ENCODE measurements at regions not wholly inside any gene's neighbourhood (a gene's known extent, or its start where the extent isn't known, plus 50 kb on each side); places are given as distances from the start of the nearest gene placed in this dataset.

- Histone ChIP-seq H3K9ac (ENCODE audit: insufficient read length) (no peak overlapping the region), H3K36me3 (ENCODE audit: insufficient read depth, low read length) (no peaks in the 10 kb centered on the region), H3K27ac (no peak overlapping the region), H3K4me3 (no peak overlapping the region), H3K9me3 (ENCODE audit: low read depth, low read length) (no peaks in the 10 kb centered on the region)
- TF ChIP-seq EZH2 (IDR thresholded peaks at IDR 0.05) (no peak), FOXP2 (optimal IDR thresholded peaks at IDR 0.05; ENCODE audit: control extremely low read depth, extremely low read length, insufficient read depth) (no peak), POLR2AphosphoS5 (IDR thresholded peaks at IDR 0.05; ENCODE audit: borderline replicate concordance, low read depth, low read length) (no peak)
- no peak for DNase-seq (ENCODE audit: low read depth, low spot score)
Observed at GRCh38 chr2:155218945-155219344, 520.5 kb downstream of the KCNJ3 start.

DNA sequence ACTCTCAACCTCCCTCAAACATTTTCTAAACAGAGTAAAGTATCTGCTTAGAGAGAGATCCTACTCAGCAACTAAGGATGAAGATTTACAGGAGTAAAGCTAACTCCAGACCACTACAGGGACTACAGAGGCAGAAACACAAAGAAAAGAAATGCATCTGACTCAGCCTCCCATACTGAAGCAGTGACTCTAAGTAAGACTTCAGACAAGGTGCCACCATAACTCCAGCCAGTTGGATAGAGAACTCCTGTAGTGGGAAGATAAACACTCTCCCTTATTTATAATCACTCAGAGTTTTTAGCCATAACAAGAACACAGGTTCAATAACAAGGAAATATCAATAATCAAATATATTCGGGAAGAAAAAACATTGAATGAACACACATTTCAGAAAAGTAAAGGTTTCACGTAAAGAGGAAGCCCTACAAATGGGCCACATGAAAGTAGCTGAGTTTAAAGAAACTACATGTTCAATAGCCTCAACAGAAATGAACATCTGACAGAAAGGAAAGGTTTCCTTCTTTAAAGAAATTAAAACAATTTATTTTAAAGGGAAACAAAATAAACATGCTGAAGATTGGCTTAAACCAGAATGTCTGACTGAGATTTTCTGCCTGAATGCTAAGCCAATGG lies 519.9 kb downstream of the KCNJ3 start:
- H3K27ac ChIP-seq, result no peak overlapping the region
- H3K9me3 ChIP-seq (ENCODE audit: low read depth, low read length), result no peaks in the 10 kb centered on the region
- no peak overlapping the region for H3K9ac ChIP-seq (ENCODE audit: insufficient read length)
- no peaks in the 10 kb centered on the region for H3K36me3 ChIP-seq (ENCODE audit: insufficient read depth, low read length)
- no peak overlapping the region for H3K4me3 ChIP-seq
- no peak for TF ChIP-seq EZH2 (IDR thresholded peaks at IDR 0.05)
- TF ChIP-seq POLR2AphosphoS5 (IDR thresholded peaks at IDR 0.05; ENCODE audit: borderline replicate concordance, low read depth, low read length), result no peak
- no peak for TF ChIP-seq FOXP2 (optimal IDR thresholded peaks at IDR 0.05; ENCODE audit: control extremely low read depth, extremely low read length, insufficient read depth)
- no peak for DNase-seq (ENCODE audit: low read depth, low spot score)

DNA sequence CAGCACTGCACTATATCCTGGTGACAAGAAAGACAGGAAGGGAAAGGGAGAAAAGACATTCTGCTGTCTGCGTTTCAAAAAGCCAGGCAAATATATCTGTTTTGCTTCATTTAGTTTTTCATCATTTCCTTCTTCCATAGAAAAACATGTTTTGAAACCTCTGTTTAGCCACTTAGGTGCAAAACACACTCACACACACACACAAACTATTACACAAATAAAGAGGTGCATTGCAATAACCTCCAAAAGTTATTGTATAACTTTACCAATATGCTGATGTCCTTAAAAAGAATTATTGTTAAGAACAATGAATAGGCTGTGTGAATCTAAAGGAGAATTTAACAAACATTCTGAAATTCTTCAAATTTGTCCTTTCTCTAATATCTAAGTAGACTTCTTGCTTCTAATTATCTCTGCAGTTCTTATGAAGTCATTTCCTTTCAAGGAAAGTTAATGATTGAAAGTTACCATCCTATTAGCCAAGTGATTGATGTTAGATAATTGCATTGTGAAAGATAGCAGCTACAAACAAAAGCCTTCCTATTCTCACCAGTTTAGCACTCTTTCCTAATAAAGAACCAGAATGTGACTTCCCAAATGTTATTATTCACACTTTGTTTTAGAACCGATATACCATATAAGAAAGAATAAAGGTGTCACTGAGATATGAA lies 516.7 kb downstream of the KCNJ3 start:
- no peak for TF ChIP-seq EZH2 (IDR thresholded peaks at IDR 0.05)
- no peak for TF ChIP-seq FOXP2 (optimal IDR thresholded peaks at IDR 0.05; ENCODE audit: control extremely low read depth, extremely low read length, insufficient read depth)
- no peak for TF ChIP-seq POLR2AphosphoS5 (IDR thresholded peaks at IDR 0.05; ENCODE audit: borderline replicate concordance, low read depth, low read length)
- no peaks in the 10 kb centered on the region for H3K36me3 ChIP-seq (ENCODE audit: insufficient read depth, low read length)
- no peak overlapping the region for H3K27ac ChIP-seq
- no peaks in the 10 kb centered on the region for H3K9me3 ChIP-seq (ENCODE audit: low read depth, low read length)
- DNase-seq (ENCODE audit: low read depth, low spot score), result no peak
- H3K4me3 ChIP-seq, result no peak overlapping the region
- H3K9ac ChIP-seq (ENCODE audit: insufficient read length), result no peak overlapping the region

DNA sequence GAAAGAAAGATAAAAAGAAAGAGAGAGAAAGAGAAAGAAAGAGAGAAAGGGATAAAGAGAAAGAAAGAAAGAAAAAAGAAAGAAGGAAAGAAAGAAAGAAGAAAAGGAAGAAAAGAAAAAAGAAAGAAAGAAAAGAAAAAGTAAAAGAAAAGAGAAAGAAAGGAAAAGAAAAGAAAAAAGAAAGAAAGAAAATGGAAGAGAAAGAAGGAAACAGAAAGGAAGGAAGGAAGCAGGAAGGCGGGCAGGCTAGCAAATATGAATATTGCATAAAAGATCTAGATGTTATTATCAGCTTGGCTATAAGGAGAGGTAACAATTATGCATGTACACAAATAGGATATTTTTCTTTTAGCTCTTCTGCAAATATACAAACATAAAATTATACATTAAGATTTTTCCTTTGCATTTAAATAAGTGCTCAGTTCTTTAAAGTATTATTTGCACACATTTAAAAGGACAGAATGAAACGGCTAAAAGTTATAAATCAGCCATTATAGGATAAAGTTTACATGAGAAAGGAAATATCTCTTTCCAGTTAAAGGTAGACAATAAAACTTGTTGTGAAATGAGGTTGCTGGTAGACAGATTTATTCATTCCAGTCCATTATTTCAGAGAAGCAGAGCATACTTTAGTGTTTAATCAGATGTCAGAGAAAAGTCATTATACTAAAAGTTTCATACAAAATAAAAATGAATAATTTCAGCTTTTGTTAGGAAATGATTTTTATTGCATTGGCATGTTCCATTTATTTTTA lies 511.4 kb downstream of the KCNJ3 start:
- H3K4me3 ChIP-seq, result 0 out of 2 replicates have a peak overlapping the region, but pooled peaks have one; percentile 5
- H3K36me3 ChIP-seq (ENCODE audit: insufficient read depth, low read length), result no peaks in the 10 kb centered on the region
- no peak overlapping the region for H3K9ac ChIP-seq (ENCODE audit: insufficient read length)
- DNase-seq (ENCODE audit: low read depth, low spot score), result no peak
- H3K27ac ChIP-seq, result peak overlapping the region; percentile 16; the same call in 1 of the 2 replicates
- H3K9me3 ChIP-seq (ENCODE audit: low read depth, low read length), result no peaks in the 10 kb centered on the region
- TF ChIP-seq EZH2 (IDR thresholded peaks at IDR 0.05), result no peak
- no peak for TF ChIP-seq POLR2AphosphoS5 (IDR thresholded peaks at IDR 0.05; ENCODE audit: borderline replicate concordance, low read depth, low read length)
- TF ChIP-seq FOXP2 (optimal IDR thresholded peaks at IDR 0.05; ENCODE audit: control extremely low read depth, extremely low read length, insufficient read depth), result no peak

- TF ChIP-seq EZH2 (IDR thresholded peaks at IDR 0.05) (no peak), FOXP2 (optimal IDR thresholded peaks at IDR 0.05; ENCODE audit: control extremely low read depth, extremely low read length, insufficient read depth) (no peak), POLR2AphosphoS5 (IDR thresholded peaks at IDR 0.05; ENCODE audit: borderline replicate concordance, low read depth, low read length) (no peak)
- no peak for DNase-seq (ENCODE audit: low read depth, low spot score)
- H3K36me3 ChIP-seq (ENCODE audit: insufficient read depth, low read length), result no peaks in the 10 kb centered on the region
Observed at GRCh38 chr2:155203178-155203577, 504.7 kb downstream of the KCNJ3 start.

DNA sequence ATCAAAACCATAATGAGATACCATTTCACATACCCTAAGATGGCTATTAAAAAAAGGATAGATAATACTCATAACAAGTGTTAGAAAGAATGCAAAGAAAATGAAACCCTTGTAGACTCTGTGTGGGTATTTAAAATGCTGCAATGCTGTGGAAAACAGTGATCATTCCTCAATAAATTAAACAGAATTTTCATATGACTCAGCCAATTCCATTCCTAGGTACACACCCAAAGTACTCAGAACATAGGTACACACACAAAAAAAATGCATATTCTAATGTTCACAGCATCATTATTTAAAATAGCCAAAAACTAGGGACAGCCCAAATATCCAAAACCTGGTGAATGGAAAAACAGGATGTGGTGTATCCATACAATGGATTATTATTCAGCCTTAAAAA lies 502.3 kb downstream of the KCNJ3 start:
- TF ChIP-seq EZH2 (IDR thresholded peaks at IDR 0.05), result no peak
- TF ChIP-seq POLR2AphosphoS5 (IDR thresholded peaks at IDR 0.05; ENCODE audit: borderline replicate concordance, low read depth, low read length), result no peak
- TF ChIP-seq FOXP2 (optimal IDR thresholded peaks at IDR 0.05; ENCODE audit: control extremely low read depth, extremely low read length, insufficient read depth), result no peak
- no peak overlapping the region for H3K9ac ChIP-seq (ENCODE audit: insufficient read length)
- no peak overlapping the region for H3K27ac ChIP-seq
- H3K9me3 ChIP-seq (ENCODE audit: low read depth, low read length), result no peaks in the 10 kb centered on the region
- no peak for DNase-seq (ENCODE audit: low read depth, low spot score)
- H3K36me3 ChIP-seq (ENCODE audit: insufficient read depth, low read length), result no peaks in the 10 kb centered on the region
- H3K4me3 ChIP-seq, result no peak overlapping the region

More at GRCh38 chr2:155203178-155203577, 504.7 kb downstream of the KCNJ3 start:
- Histone ChIP-seq H3K4me3 (no peak overlapping the region), H3K9ac (ENCODE audit: insufficient read length) (no peak overlapping the region), H3K9me3 (ENCODE audit: low read depth, low read length) (no peaks in the 10 kb centered on the region), H3K27ac (no peak overlapping the region)

DNA sequence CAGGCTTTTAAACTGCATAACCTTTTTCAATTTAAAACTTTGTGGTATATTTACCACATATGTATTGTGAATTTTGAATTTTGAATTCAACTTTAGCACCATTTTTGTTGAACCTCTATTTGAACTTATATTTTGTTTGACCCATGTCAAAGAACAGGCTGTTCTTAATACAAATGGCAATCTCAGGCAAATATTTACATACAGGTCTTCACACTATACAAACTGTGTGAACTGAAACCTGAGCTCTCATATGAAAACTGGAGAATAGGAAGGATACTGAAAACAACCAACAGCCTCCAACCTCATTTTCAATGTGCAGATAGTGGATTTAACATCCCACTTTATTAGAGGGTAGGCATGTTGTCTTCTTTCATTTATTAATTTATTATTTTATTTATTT lies 491.8 kb downstream of the KCNJ3 start:
- DNase-seq (ENCODE audit: low read depth, low spot score), result no peak
- TF ChIP-seq EZH2 (IDR thresholded peaks at IDR 0.05) (no peak), POLR2AphosphoS5 (IDR thresholded peaks at IDR 0.05; ENCODE audit: borderline replicate concordance, low read depth, low read length) (no peak), FOXP2 (optimal IDR thresholded peaks at IDR 0.05; ENCODE audit: control extremely low read depth, extremely low read length, insufficient read depth) (no peak)
- no peak overlapping the region for H3K27ac ChIP-seq
- H3K9me3 ChIP-seq (ENCODE audit: low read depth, low read length), result no peaks in the 10 kb centered on the region
- no peaks in the 10 kb centered on the region for H3K36me3 ChIP-seq (ENCODE audit: insufficient read depth, low read length)
- no peak overlapping the region for H3K9ac ChIP-seq (ENCODE audit: insufficient read length)
- H3K4me3 ChIP-seq, result no peak overlapping the region

GRCh38 chr2:155178921-155179320 lies 480.4 kb downstream of the KCNJ3 start:
- Histone ChIP-seq H3K9me3 (ENCODE audit: low read depth, low read length) (no peaks in the 10 kb centered on the region), H3K27ac (no peak overlapping the region), H3K9ac (ENCODE audit: insufficient read length) (no peak overlapping the region), H3K36me3 (ENCODE audit: insufficient read depth, low read length) (no peaks in the 10 kb centered on the region), H3K4me3 (no peak overlapping the region)
- TF ChIP-seq EZH2 (IDR thresholded peaks at IDR 0.05), result no peak
- no peak for TF ChIP-seq FOXP2 (optimal IDR thresholded peaks at IDR 0.05; ENCODE audit: control extremely low read depth, extremely low read length, insufficient read depth)
- no peak for TF ChIP-seq POLR2AphosphoS5 (IDR thresholded peaks at IDR 0.05; ENCODE audit: borderline replicate concordance, low read depth, low read length)
- no peak for DNase-seq (ENCODE audit: low read depth, low spot score)
